ENCODE measurements at regions not wholly inside any gene's neighbourhood (a gene's known extent, or its start where the extent isn't known, plus 50 kb on each side); places are given as distances from the start of the nearest gene placed in this dataset.

DNA sequence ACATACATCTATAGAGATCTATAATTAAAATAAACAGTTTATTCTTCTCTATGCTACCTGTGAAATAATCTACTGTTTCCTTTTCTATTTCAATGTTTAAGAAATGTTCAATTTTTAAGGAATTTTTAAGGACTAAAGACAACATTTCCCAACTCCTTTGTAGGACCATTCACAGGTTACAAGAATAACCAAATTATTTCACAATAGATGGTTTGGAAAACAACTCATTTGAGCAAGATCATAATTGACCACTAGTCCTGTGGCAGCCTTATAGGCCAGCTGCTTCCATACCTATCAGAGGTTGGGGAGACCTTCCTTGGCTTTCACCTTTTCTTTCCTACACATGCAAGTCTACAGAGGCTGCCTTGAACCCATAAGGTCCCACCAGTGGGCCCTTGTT lies 193.7 kb downstream of the TTC39B start:
- H3K27ac ChIP-seq: no peak overlapping the region
- no peaks in the 10 kb centered on the region for H3K36me3 ChIP-seq (ENCODE audit: low read depth, missing control alignments)
- no peak overlapping the region for H3K4me3 ChIP-seq
- intact Hi-C loops (cut with DNase I; ENCODE audit: low total_unique reads): no loop called here
- no peak for DNase-seq
- H3K4me1 ChIP-seq: no peaks in the 10 kb centered on the region
- H3K9me3 ChIP-seq: no peaks in the 10 kb centered on the region
- no peaks in the 10 kb centered on the region for H3K27me3 ChIP-seq
- TF ChIP-seq POLR2A (IDR thresholded peaks at IDR 0.05): no peak

- TF ChIP-seq POLR2A (IDR thresholded peaks at IDR 0.05): no peak
- TF ChIP-seq, protein P1, sequence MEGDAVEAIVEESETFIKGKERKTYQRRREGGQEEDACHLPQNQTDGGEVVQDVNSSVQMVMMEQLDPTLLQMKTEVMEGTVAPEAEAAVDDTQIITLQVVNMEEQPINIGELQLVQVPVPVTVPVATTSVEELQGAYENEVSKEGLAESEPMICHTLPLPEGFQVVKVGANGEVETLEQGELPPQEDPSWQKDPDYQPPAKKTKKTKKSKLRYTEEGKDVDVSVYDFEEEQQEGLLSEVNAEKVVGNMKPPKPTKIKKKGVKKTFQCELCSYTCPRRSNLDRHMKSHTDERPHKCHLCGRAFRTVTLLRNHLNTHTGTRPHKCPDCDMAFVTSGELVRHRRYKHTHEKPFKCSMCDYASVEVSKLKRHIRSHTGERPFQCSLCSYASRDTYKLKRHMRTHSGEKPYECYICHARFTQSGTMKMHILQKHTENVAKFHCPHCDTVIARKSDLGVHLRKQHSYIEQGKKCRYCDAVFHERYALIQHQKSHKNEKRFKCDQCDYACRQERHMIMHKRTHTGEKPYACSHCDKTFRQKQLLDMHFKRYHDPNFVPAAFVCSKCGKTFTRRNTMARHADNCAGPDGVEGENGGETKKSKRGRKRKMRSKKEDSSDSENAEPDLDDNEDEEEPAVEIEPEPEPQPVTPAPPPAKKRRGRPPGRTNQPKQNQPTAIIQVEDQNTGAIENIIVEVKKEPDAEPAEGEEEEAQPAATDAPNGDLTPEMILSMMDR (IDR thresholded peaks at IDR 0.05): no peak
- no peak overlapping the region for H3K27ac ChIP-seq
- intact Hi-C loops (cut with DNase I; ENCODE audit: low total_unique reads): no loop called here
- H3K9me3 ChIP-seq: no peaks in the 10 kb centered on the region
- no peak for DNase-seq
- no peak overlapping the region for H3K4me3 ChIP-seq
- no peaks in the 10 kb centered on the region for H3K36me3 ChIP-seq (ENCODE audit: low read depth, missing control alignments)
- H3K4me1 ChIP-seq: no peaks in the 10 kb centered on the region
- H3K27me3 ChIP-seq: no peaks in the 10 kb centered on the region
Measured at GRCh38 chr9:15111071-15111470, 195.9 kb downstream of the TTC39B start.

DNA sequence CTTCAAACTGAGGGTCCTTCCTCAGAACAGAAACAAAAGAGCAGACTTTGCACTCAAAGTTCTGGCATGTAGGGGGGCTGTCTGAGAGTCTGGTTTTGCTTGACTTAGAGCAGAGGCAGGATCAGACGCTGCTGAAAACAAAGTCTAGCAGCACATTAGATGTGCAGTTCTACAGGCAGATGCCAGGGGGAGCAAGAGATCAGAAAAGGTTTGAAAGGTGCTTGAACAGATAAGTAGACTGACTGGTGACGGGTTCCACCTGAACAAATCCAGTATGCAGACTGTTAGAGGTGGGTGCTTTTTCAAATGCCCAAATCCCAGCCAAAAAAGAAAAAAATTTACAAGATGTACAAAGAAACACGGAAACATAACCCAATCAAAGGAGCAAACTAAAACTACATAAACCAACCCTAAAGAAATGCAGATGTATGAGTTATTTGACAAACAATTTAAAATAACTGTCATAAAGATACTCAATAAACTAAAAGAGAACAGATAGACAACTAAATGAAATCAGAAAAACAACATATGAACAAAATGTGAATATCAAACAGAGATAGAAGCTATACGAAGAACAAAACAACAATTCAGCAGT lies 194.7 kb upstream of the FREM1 start:
- H3K4me3 ChIP-seq: no peak overlapping the region
- no peaks in the 10 kb centered on the region for H3K9me3 ChIP-seq
- intact Hi-C loops (cut with DNase I; ENCODE audit: low total_unique reads): no loop called here
- DNase-seq: peak; percentile 25
- no peaks in the 10 kb centered on the region for H3K27me3 ChIP-seq
- WGBS, 2 donors: 35 to 49% methylated on average over 4 of the region's 4 CpGs
- H3K36me3 ChIP-seq (ENCODE audit: low read depth, missing control alignments): no peaks in the 10 kb centered on the region
- no peak overlapping the region for H3K27ac ChIP-seq
- no peak for TF ChIP-seq POLR2A (IDR thresholded peaks at IDR 0.05)
- TF ChIP-seq, protein P1 (IDR thresholded peaks at IDR 0.05): peak in 2 of 3 experiments; percentile 36 to 51
- H3K4me1 ChIP-seq: no peaks in the 10 kb centered on the region

DNA sequence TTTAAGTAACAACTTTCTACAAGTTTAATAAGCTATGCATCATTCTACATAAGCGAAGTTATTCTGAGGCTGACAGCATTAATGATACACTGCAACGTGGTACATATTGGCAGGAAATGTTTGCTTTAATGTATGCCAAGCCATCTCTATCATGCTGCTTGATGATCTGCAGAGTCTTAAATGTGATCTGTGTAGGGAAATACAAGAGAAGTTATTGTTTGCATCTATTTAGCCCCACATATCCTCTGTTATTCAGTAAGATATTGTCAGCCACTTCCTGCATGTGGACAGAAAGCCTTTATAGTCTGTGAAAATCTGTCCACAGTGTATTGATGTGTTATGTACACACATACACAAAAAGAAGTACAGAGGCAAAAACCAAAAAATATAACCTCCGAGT lies 193.1 kb upstream of the FREM1 start:
- H3K4me3 ChIP-seq: no peak overlapping the region
- H3K27me3 ChIP-seq: no peaks in the 10 kb centered on the region
- no peak for DNase-seq
- no peak overlapping the region for H3K27ac ChIP-seq
- TF ChIP-seq, protein P1 (IDR thresholded peaks at IDR 0.05): no peak
- no peak for TF ChIP-seq POLR2A (IDR thresholded peaks at IDR 0.05)
- WGBS, 2 donors: 66 to 67% methylated on average over 3 of the region's 3 CpGs
- H3K36me3 ChIP-seq (ENCODE audit: low read depth, missing control alignments): no peaks in the 10 kb centered on the region
- H3K4me1 ChIP-seq: no peaks in the 10 kb centered on the region
- H3K9me3 ChIP-seq: no peaks in the 10 kb centered on the region
- intact Hi-C loops (cut with DNase I; ENCODE audit: low total_unique reads): no loop called here

- Histone ChIP-seq H3K36me3 (ENCODE audit: low read depth, missing control alignments) (no peaks in the 10 kb centered on the region), H3K4me3 (no peak overlapping the region), H3K27me3 (no peaks in the 10 kb centered on the region), H3K9me3 (no peaks in the 10 kb centered on the region), H3K27ac (no peak overlapping the region), H3K4me1 (no peaks in the 10 kb centered on the region)
- intact Hi-C loops (cut with DNase I; ENCODE audit: low total_unique reads): no loop called here
- DNase-seq: no peak
- WGBS, 2 donors: 69 to 72% methylated on average over 7 of the region's 7 CpGs
- no peak for TF ChIP-seq POLR2A (IDR thresholded peaks at IDR 0.05)
- TF ChIP-seq, protein P1 (IDR thresholded peaks at IDR 0.05): no peak
Measured at GRCh38 chr9:15101095-15101494, 190.9 kb upstream of the FREM1 start.

Data from testis (tissue), 2 donors.